Naive thymus-derived CD4-positive, alpha-beta T cell (primary cell): ENCODE measurements at regions not wholly inside any gene's neighbourhood (a gene's known extent, or its start where the extent isn't known, plus 50 kb on each side); places are given as distances from the start of the nearest gene placed in this dataset.

Experiments
- ATAC-seq: fragments of 150-1000 bp; cut with Tn5 transposase; 2 replicates; pipeline ENCODE4 v1.10.0; 2021; ENCODE audit warnings: mild to moderate bottlenecking, moderate library complexity
- CTCF ChIA-PET: fragments of 350-600 bp; sonication (Branson Sonifier 250); formaldehyde crosslinking; loops from one replicate; lab custom pipeline; 2021; ENCODE audit warnings: antibody characterized with exemption; lab: Charles Lee
- POLR2A ChIA-PET: fragments of 350-600 bp; sonication (Branson Sonifier 250); formaldehyde crosslinking; loops from one replicate; lab custom pipeline; 2021; ENCODE audit warnings: antibody characterized with exemption, inconsistent platforms; lab: Charles Lee
- DNase-seq, 9 donors: peaks; one replicate each; pipeline versions ENCODE4 v3.0.0 to v3.0.0-alpha.2; 2020 to 2022; ENCODE audit warnings: mixed read lengths in 1 of 9
- H3K27ac ChIP-seq: one replicate; pipeline ENCODE4 v1.7.0; 2013; ENCODE audit warnings: mild to moderate bottlenecking, low read depth, low read length, moderate library complexity
- H3K27me3 ChIP-seq, 2 donors: one replicate each; pipeline ENCODE4 v1.7.0; 2013; ENCODE audit warnings: low read length in 2 of 2, mild to moderate bottlenecking in 2 of 2, moderate library complexity in 2 of 2; ENCODE audit not compliant: control insufficient read depth in 2 of 2, insufficient read depth in 2 of 2
- H3K36me3 ChIP-seq, 3 experiments: 1 replicate in 2 of 3; 2 replicates in 1 of 3; pipeline ENCODE4 v1.7.0; 2013; ENCODE audit warnings: low read length in 3 of 3, mild to moderate bottlenecking in 3 of 3, moderate library complexity in 1 of 3; ENCODE audit not compliant: insufficient read depth in 3 of 3, control insufficient read depth in 2 of 3
- H3K4me1 ChIP-seq, 2 donors: one replicate each; pipeline ENCODE4 v1.7.0; 2013; ENCODE audit warnings: low read length in 2 of 2, mild to moderate bottlenecking in 2 of 2, moderate library complexity in 1 of 2; ENCODE audit not compliant: control insufficient read depth in 2 of 2, insufficient read depth in 2 of 2
- H3K4me3 ChIP-seq: 2 replicates; pipeline ENCODE4 v1.7.0; 2013; ENCODE audit warnings: mild to moderate bottlenecking, low read length
- H3K9me3 ChIP-seq, 3 experiments: 1 replicate in 2 of 3; 2 replicates in 1 of 3; pipeline ENCODE4 v1.7.0; 2013; ENCODE audit warnings: low read length in 3 of 3; ENCODE audit not compliant: control insufficient read depth in 2 of 3
- H3K27ac Mint-ChIP-seq, 9 donors: one replicate each; pipeline ENCODE4 v1.8.0; 2020 to 2022; ENCODE audit warnings: mixed read lengths in 9 of 9, mild to moderate bottlenecking in 8 of 9, moderate library complexity in 5 of 9, inconsistent platforms in 2 of 9
- H3K27me3 Mint-ChIP-seq, 5 donors: one replicate each; pipeline ENCODE4 v1.8.0; 2021 to 2022; ENCODE audit warnings: mixed read lengths in 5 of 5, mild to moderate bottlenecking in 1 of 5
- H3K36me3 Mint-ChIP-seq, 5 donors: one replicate each; pipeline ENCODE4 v1.8.0; 2020 to 2022; ENCODE audit warnings: mixed read lengths in 5 of 5, mild to moderate bottlenecking in 3 of 5, inconsistent platforms in 1 of 5
- H3K4me1 Mint-ChIP-seq, 7 donors: one replicate each; pipeline ENCODE4 v1.8.0; 2020 to 2022; ENCODE audit warnings: mixed read lengths in 7 of 7, mild to moderate bottlenecking in 3 of 7, inconsistent platforms in 1 of 7
- H3K4me3 Mint-ChIP-seq, 10 donors: one replicate each; pipeline ENCODE4 v1.8.0; 2020 to 2022; ENCODE audit warnings: mild to moderate bottlenecking in 10 of 10, mixed read lengths in 10 of 10, moderate library complexity in 6 of 10, inconsistent platforms in 2 of 10
- H3K9me3 Mint-ChIP-seq, 11 donors: one replicate each; pipeline ENCODE4 v1.8.0; 2020 to 2022; ENCODE audit warnings: mixed read lengths in 11 of 11, mild to moderate bottlenecking in 4 of 11, inconsistent platforms in 1 of 11, moderate library complexity in 1 of 11
- intact Hi-C, 2 donors: fragments of 100-400 bp; cut with micrococcal nuclease; formaldehyde crosslinking; loops; one replicate each; pipeline ENCODE4 v1.15.1; 2023

DNA sequence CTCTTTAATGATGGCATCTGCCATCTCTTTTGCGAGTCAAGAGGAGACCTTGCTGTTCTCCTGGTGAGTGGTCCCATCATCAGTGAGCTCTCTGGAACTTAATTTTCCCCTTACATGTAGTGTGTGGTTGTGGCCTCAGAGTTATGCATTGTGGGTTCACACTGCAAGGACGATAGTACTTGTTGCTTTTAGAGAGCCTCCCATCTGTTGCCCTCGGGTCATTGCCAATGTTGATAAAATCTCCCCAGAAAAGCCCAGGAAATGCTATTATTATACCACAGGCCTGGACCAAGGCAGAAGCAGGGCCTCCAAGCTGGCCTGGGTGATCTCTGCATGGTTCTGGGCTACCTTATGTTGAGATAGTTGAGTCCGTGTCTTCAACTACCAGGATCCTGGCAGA is 241.6 kb downstream of the BMP7 start:
- Mint-ChIP-seq H3K9me3 (peaks cover 0 to 4% (median 0%) of the 10 kb centered on the region in 11 donors), H3K27me3 (peaks cover 5 to 44% (median 31%) of the 10 kb centered on the region in 5 donors), H3K27ac (no peak overlapping the region)

GRCh38 chr20:57025261-57025660 is 241.2 kb downstream of the BMP7 start:
- Mint-ChIP-seq H3K27ac (no peak overlapping the region), H3K36me3 (no peaks in the 10 kb centered on the region), H3K4me3 (no peak overlapping the region), H3K4me1 (no peaks in the 10 kb centered on the region), H3K9me3 (peaks cover 0 to 4% (median 0%) of the 10 kb centered on the region in 11 donors), H3K27me3 (peaks cover under 1 to 44% (median 31%) of the 10 kb centered on the region in 5 donors)
- DNase-seq (no peak), ATAC-seq (no peak)
- Histone ChIP-seq H3K27ac (no peak overlapping the region), H3K9me3 (no peaks in the 10 kb centered on the region), H3K4me1 (no peaks in the 10 kb centered on the region), H3K36me3 (no peaks in the 10 kb centered on the region), H3K4me3 (no peak overlapping the region), H3K27me3 (no peaks in the 10 kb centered on the region)
- CTCF ChIA-PET = interaction anchor here (0.6 kb wide), 1 partner anchor 175 kb away, joined by 6 read pairs; no protein-coding TSS in a partner anchor
- POLR2A ChIA-PET = no interaction called here
- intact Hi-C loops = no loop called here

More for the DNA sequence above, 241.6 kb downstream of the BMP7 start:
- no peaks in the 10 kb centered on the region for H3K36me3 Mint-ChIP-seq
- H3K27ac ChIP-seq = no peak overlapping the region
- H3K4me3 Mint-ChIP-seq = no peak overlapping the region
- intact Hi-C loops = no loop called here
- ChIA-PET CTCF (no interaction called here), POLR2A (no interaction called here)
- no peak for DNase-seq
- H3K9me3 ChIP-seq = no peaks in the 10 kb centered on the region
- no peaks in the 10 kb centered on the region for H3K4me1 Mint-ChIP-seq
- ATAC-seq = no peak
- H3K36me3 ChIP-seq = no peaks in the 10 kb centered on the region
- no peaks in the 10 kb centered on the region for H3K27me3 ChIP-seq
- no peaks in the 10 kb centered on the region for H3K4me1 ChIP-seq
- H3K4me3 ChIP-seq = no peak overlapping the region

DNA sequence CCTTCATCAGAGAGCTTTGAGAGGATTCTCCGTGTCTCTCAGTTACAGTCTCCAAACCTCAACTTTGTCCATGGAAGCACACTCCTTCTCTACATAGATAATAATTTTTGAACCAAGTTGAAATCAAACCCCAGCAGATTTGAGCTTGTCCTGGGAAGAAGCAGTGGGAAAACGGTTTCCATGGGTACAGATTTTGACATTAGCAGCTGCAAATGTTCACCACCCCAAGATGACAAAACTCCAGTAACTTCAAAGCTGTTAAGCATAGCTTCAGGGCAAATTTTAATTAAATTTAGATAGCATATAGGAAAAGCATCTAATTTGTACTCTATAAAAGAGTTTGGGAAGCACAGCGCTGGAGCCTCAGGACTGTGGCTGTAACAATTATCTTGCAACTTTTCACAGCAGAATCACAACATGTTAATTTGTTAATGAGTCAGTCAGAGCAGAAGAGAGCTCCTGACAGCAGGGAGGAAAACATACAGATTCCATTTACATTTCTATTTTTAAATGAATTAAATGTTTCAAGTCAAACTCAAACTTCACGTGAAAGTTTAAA is 240.7 kb downstream of the BMP7 start:
- no peaks in the 10 kb centered on the region for H3K4me1 Mint-ChIP-seq
- Histone ChIP-seq H3K36me3 (no peaks in the 10 kb centered on the region), H3K9me3 (no peaks in the 10 kb centered on the region), H3K27me3 (no peaks in the 10 kb centered on the region), H3K4me3 (no peak overlapping the region), H3K4me1 (no peaks in the 10 kb centered on the region), H3K27ac (no peak overlapping the region)
- H3K4me3 Mint-ChIP-seq = no peak overlapping the region
- no peak overlapping the region for H3K27ac Mint-ChIP-seq
- ATAC-seq = no peak
- H3K36me3 Mint-ChIP-seq = no peaks in the 10 kb centered on the region
- peaks cover 0 to 43% (median 32%) of the 10 kb centered on the region in 5 donors for H3K27me3 Mint-ChIP-seq
- intact Hi-C loops = no loop called here
- no peak for DNase-seq
- CTCF ChIA-PET = interaction anchor here (0.6 kb wide), 1 partner anchor 175 kb away, joined by 6 read pairs; no protein-coding TSS in a partner anchor
- H3K9me3 Mint-ChIP-seq = peaks cover 0 to 4% (median 0%) of the 10 kb centered on the region in 11 donors
- POLR2A ChIA-PET = no interaction called here

DNA sequence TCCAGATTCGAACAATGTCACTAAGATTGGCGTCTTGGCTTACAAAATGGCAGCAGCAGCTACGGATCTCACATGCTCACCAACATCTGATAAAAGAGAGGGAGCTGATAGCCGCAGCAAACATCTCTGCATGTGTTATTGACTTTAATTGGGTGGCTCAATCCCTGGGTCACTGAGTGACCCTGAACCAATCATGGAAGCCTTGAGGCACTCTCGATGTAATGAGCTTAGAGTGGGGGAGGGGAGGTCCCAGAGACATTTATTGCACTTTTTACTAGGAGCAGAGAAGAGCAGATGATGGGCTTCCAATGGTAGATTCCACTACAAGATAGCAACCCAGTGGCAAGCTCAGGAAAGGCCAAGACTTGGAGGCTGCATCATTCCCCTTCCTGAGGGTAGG is 238.7 kb downstream of the BMP7 start:
- peaks cover 0 to 7% (median 0%) of the 10 kb centered on the region in 11 donors for H3K9me3 Mint-ChIP-seq
- H3K4me3 Mint-ChIP-seq = no peak overlapping the region
- ATAC-seq = no peak

GRCh38 chr20:57030611-57031600 is 235.5 kb downstream of the BMP7 start:
- ChIA-PET CTCF (no interaction called here), POLR2A (no interaction called here)
- peaks cover 0 to 48% (median 40%) of the 10 kb centered on the region in 5 donors for H3K27me3 Mint-ChIP-seq
- H3K4me1 Mint-ChIP-seq = peaks cover 0 to 3% (median 0%) of the 10 kb centered on the region in 7 donors
- Histone ChIP-seq H3K4me3 (no peak overlapping the region), H3K4me1 (no peaks in the 10 kb centered on the region), H3K36me3 (no peaks in the 10 kb centered on the region), H3K27me3 (no peaks in the 10 kb centered on the region), H3K9me3 (no peaks in the 10 kb centered on the region), H3K27ac (no peak overlapping the region)
- peaks cover 0 to 6% (median 0%) of the 10 kb centered on the region in 5 donors for H3K36me3 Mint-ChIP-seq
- ATAC-seq (no peak), DNase-seq (no peak)
- no peak overlapping the region for H3K27ac Mint-ChIP-seq
- intact Hi-C loops = no loop called here
- no peak overlapping the region for H3K4me3 Mint-ChIP-seq
- peaks cover 0 to 12% (median 2%) of the 10 kb centered on the region in 11 donors for H3K9me3 Mint-ChIP-seq

More for the DNA sequence above, 238.7 kb downstream of the BMP7 start:
- Histone ChIP-seq H3K4me1 (no peaks in the 10 kb centered on the region), H3K36me3 (no peaks in the 10 kb centered on the region), H3K27ac (no peak overlapping the region), H3K9me3 (no peaks in the 10 kb centered on the region), H3K4me3 (no peak overlapping the region), H3K27me3 (no peaks in the 10 kb centered on the region)
- no peak for DNase-seq
- Mint-ChIP-seq H3K36me3 (no peaks in the 10 kb centered on the region), H3K27ac (no peak overlapping the region), H3K4me1 (peaks cover 0 to 3% (median 0%) of the 10 kb centered on the region in 7 donors), H3K27me3 (peaks cover 0 to 34% (median 30%) of the 10 kb centered on the region in 5 donors)
- ChIA-PET CTCF (no interaction called here), POLR2A (no interaction called here)
- intact Hi-C loops = no loop called here

DNA sequence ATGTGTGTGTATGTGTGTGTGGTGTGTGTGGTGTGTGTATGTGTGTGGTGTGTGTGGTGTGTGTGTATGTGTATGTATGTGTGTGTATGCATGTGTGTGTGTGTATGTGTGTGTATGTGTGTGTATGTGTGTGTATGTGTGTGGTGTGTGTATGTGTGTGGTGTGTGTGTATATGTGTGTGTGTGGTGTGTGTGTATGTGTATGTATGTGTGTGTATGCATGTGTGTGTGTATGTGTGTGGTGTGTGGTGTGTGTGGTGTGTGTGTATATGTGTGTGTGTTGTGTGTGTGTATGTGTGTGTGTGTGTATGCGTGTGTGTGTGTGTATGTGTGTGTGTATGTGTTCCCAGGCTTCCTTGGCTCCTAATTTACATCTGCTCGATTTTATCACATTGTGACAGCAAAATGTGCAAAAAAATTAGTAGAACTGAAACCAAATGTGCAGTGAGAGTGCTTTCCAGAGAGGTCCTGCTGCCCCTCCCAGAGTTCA is 234.5 kb downstream of the BMP7 start:
- Mint-ChIP-seq H3K4me3 (no peak overlapping the region), H3K27me3 (peaks cover 0 to 58% (median 50%) of the 10 kb centered on the region in 5 donors), H3K4me1 (peaks cover 0 to 3% (median 0%) of the 10 kb centered on the region in 7 donors), H3K9me3 (peaks cover 0 to 18% (median 3%) of the 10 kb centered on the region in 11 donors), H3K36me3 (peaks cover 0 to 6% (median 0%) of the 10 kb centered on the region in 5 donors), H3K27ac (no peak overlapping the region)
- H3K9me3 ChIP-seq = no peaks in the 10 kb centered on the region
- intact Hi-C loops = no loop called here
- CTCF ChIA-PET = no interaction called here
- H3K27ac ChIP-seq = no peak overlapping the region
- DNase-seq = no peak
- no peaks in the 10 kb centered on the region for H3K36me3 ChIP-seq
- H3K27me3 ChIP-seq = no peaks in the 10 kb centered on the region
- no peak overlapping the region for H3K4me3 ChIP-seq
- no peak for ATAC-seq
- H3K4me1 ChIP-seq = no peaks in the 10 kb centered on the region
- POLR2A ChIA-PET = no interaction called here
